WTC11 (cell line): ENCODE measurements at regions not wholly inside any gene's neighbourhood (a gene's known extent, or its start where the extent isn't known, plus 50 kb on each side); places are given as distances from the start of the nearest gene placed in this dataset.

Source experiments
- ATAC-seq: fragments of 200-7000 bp; cut with Tn5 transposase; 2 replicates; pipeline ENCODE4 v1.10.0; 2021; ENCODE audit warnings: mild to moderate bottlenecking, moderate library complexity
- CTCF ChIA-PET: fragments of 300-600 bp; sonication (Branson Sonifier 250); formaldehyde crosslinking; loops from one replicate; lab custom pipeline; 2021; ENCODE audit warnings: antibody characterized with exemption; lab: Charles Lee
- POLR2A ChIA-PET: fragments of 350-600 bp; sonication (Branson Sonifier 250); formaldehyde crosslinking; loops from one replicate; lab custom pipeline; 2021; ENCODE audit warnings: antibody characterized with exemption; lab: Charles Lee
- DNase-seq: peaks from one replicate; pipeline ENCODE4 v3.0.0; 2021; ENCODE audit warnings: low spot score
- H3K27ac Mint-ChIP-seq: 2 replicates; pipeline ENCODE4 v1.8.0; 2021; ENCODE audit warnings: mixed read lengths
- H3K27me3 Mint-ChIP-seq: 2 replicates; pipeline ENCODE4 v1.8.0; 2021; ENCODE audit warnings: low read depth, mild to moderate bottlenecking, moderate library complexity, mixed read lengths
- H3K36me3 Mint-ChIP-seq: 2 replicates; pipeline ENCODE4 v1.8.0; 2021; ENCODE audit warnings: mixed read lengths
- H3K4me1 Mint-ChIP-seq: 2 replicates; pipeline ENCODE4 v1.8.0; 2022; ENCODE audit warnings: mixed read lengths
- H3K4me3 Mint-ChIP-seq: 2 replicates; pipeline ENCODE4 v1.8.0; 2021; ENCODE audit warnings: mild to moderate bottlenecking, moderate library complexity, mixed read lengths
- H3K9me3 Mint-ChIP-seq: 2 replicates; pipeline ENCODE4 v1.8.0; 2021; ENCODE audit warnings: mixed read lengths
- AR ChIP-seq: fragments of 250-450 bp; sonication (Bioruptor Pico); IDR thresholded peaks from 2 replicates; pipeline ENCODE4 v1.9.0; 2021; ENCODE audit warnings: mild to moderate bottlenecking
- CBFB ChIP-seq: sonication (generic); formaldehyde crosslinking; IDR thresholded peaks from 2 replicates; pipeline ENCODE4 v1.8.1; 2022; ENCODE audit warnings: mild to moderate bottlenecking, low read depth, missing genetic modification reagents
- E2F5 ChIP-seq: sonication (generic); formaldehyde crosslinking; IDR thresholded peaks from 2 replicates; pipeline ENCODE4 v1.8.1; 2022; ENCODE audit warnings: mild to moderate bottlenecking, moderate library complexity, missing genetic modification reagents
- ELF4 ChIP-seq: sonication (generic); formaldehyde crosslinking; IDR thresholded peaks from 2 replicates; pipeline ENCODE4 v1.8.1; 2022; ENCODE audit warnings: low read depth, mild to moderate bottlenecking, moderate library complexity, missing genetic modification reagents
- ESRRA ChIP-seq: sonication (generic); formaldehyde crosslinking; IDR thresholded peaks from 2 replicates; pipeline ENCODE4 v1.8.1; 2022; ENCODE audit warnings: mild to moderate bottlenecking, missing genetic modification reagents, borderline replicate concordance
- FOXJ3 ChIP-seq: sonication (generic); formaldehyde crosslinking; IDR thresholded peaks from 2 replicates; pipeline ENCODE4 v1.9.0; 2021; ENCODE audit warnings: missing genetic modification reagents, mild to moderate bottlenecking, borderline replicate concordance
- FOXK1 ChIP-seq: sonication (generic); formaldehyde crosslinking; IDR thresholded peaks from 2 replicates; pipeline ENCODE4 v1.8.0; 2022; ENCODE audit warnings: mild to moderate bottlenecking, moderate library complexity, missing genetic modification reagents
- FOXP1 ChIP-seq: sonication (generic); formaldehyde crosslinking; IDR thresholded peaks from 2 replicates; pipeline ENCODE4 v1.8.0; 2022; ENCODE audit warnings: missing genetic modification reagents, mild to moderate bottlenecking, moderate library complexity, borderline replicate concordance
- GABPB1 ChIP-seq: sonication (generic); formaldehyde crosslinking; IDR thresholded peaks from 2 replicates; pipeline ENCODE4 v1.8.1; 2023; ENCODE audit warnings: mild to moderate bottlenecking, missing genetic modification reagents
- GRHL2 ChIP-seq: fragments of 250-450 bp; sonication (Bioruptor Pico); IDR thresholded peaks from 2 replicates; pipeline ENCODE4 v1.8.0; 2022; ENCODE audit warnings: mild to moderate bottlenecking, moderate library complexity; ENCODE audit not compliant: insufficient replicate concordance, severe bottlenecking
- GTF2I ChIP-seq: fragments of 250-450 bp; sonication (Bioruptor Pico); conservative IDR thresholded peaks from 2 replicates; pipeline ENCODE4 v1.4.0; 2021; ENCODE audit warnings: mild to moderate bottlenecking
- IRF2 ChIP-seq: sonication (generic); formaldehyde crosslinking; IDR thresholded peaks from 2 replicates; pipeline ENCODE4 v1.8.0; 2022; ENCODE audit warnings: low read depth, missing genetic modification reagents, borderline replicate concordance
- MYBL2 ChIP-seq: sonication (generic); formaldehyde crosslinking; IDR thresholded peaks from 2 replicates; pipeline ENCODE4 v1.8.1; 2023; ENCODE audit warnings: mild to moderate bottlenecking, moderate library complexity, missing genetic modification reagents
- NFYB ChIP-seq: sonication (generic); formaldehyde crosslinking; conservative IDR thresholded peaks from 2 replicates; pipeline ENCODE4 v1.8.0; 2022; ENCODE audit warnings: low read depth, missing genetic modification reagents
- NR2C2 ChIP-seq: sonication (generic); formaldehyde crosslinking; IDR thresholded peaks from 2 replicates; pipeline ENCODE4 v1.8.0; 2022; ENCODE audit warnings: mild to moderate bottlenecking, missing genetic modification reagents
- RELA ChIP-seq: sonication (generic); formaldehyde crosslinking; IDR thresholded peaks from 2 replicates; pipeline ENCODE4 v1.8.1; 2022; ENCODE audit warnings: missing genetic modification reagents, mild to moderate bottlenecking, borderline replicate concordance
- SP1 ChIP-seq: sonication (generic); formaldehyde crosslinking; conservative IDR thresholded peaks from 2 replicates; pipeline ENCODE4 v1.8.1; 2022; ENCODE audit warnings: missing genetic modification reagents
- STAT6 ChIP-seq: sonication (generic); formaldehyde crosslinking; conservative IDR thresholded peaks from 2 replicates; pipeline ENCODE4 v1.8.1; 2023; ENCODE audit warnings: mild to moderate bottlenecking, low read depth, missing genetic modification reagents, moderate library complexity
- TEAD4 ChIP-seq: sonication (generic); formaldehyde crosslinking; IDR thresholded peaks from 2 replicates; pipeline ENCODE4 v1.8.0; 2022; ENCODE audit warnings: mild to moderate bottlenecking, missing genetic modification reagents
- TP53 ChIP-seq: sonication (generic); formaldehyde crosslinking; IDR thresholded peaks from 2 replicates; pipeline ENCODE4 v1.8.1; 2023; ENCODE audit warnings: mild to moderate bottlenecking, missing genetic modification reagents
- ZBTB43 ChIP-seq: sonication (generic); formaldehyde crosslinking; IDR thresholded peaks from 2 replicates; pipeline ENCODE4 v1.8.1; 2023; ENCODE audit warnings: mild to moderate bottlenecking, missing genetic modification reagents
- ZNF138 ChIP-seq: sonication (generic); formaldehyde crosslinking; conservative IDR thresholded peaks from 2 replicates; pipeline ENCODE4 v1.8.1; 2022; ENCODE audit warnings: mild to moderate bottlenecking, moderate library complexity, missing genetic modification reagents
- ZNF317 ChIP-seq: sonication (generic); formaldehyde crosslinking; IDR thresholded peaks from 2 replicates; pipeline ENCODE4 v1.8.1; 2023; ENCODE audit warnings: low read depth, mild to moderate bottlenecking, moderate library complexity, missing genetic modification reagents, borderline replicate concordance
- ZNF416 ChIP-seq: fragments of 250-450 bp; sonication (Bioruptor Pico); IDR thresholded peaks from 2 replicates; pipeline ENCODE4 v1.9.0; 2021; ENCODE audit warnings: mild to moderate bottlenecking, inconsistent platforms
- ZSCAN18 ChIP-seq: fragments of 250-450 bp; sonication (Bioruptor Pico); IDR thresholded peaks from 2 replicates; pipeline ENCODE4 v2.1.2; 2022; ENCODE audit warnings: mild to moderate bottlenecking, moderate library complexity

GRCh38 chr4:130668859-130669258 is 1572.9 kb downstream of the C4orf33 start (continued):
- TF ChIP-seq CBFB (no peak), GRHL2 (CRISPR knock-in tag) (no peak), SP1 (no peak), NR2C2 (CRISPR knock-in tag) (no peak), ZBTB43 (CRISPR knock-in tag) (no peak), FOXJ3 (CRISPR knock-in tag) (no peak)

GRCh38 chr4:130675266-130675665 is 1579.3 kb downstream of the C4orf33 start:
- no peak overlapping the region for H3K27ac Mint-ChIP-seq
- ChIA-PET POLR2A (no interaction called here), CTCF (no interaction called here)
- DNase-seq: no peak
- ATAC-seq: no peak
- TF ChIP-seq IRF2 (CRISPR knock-in tag) (no peak), GTF2I (CRISPR knock-in tag) (no peak), NFYB (no peak), E2F5 (CRISPR knock-in tag) (no peak), AR (CRISPR knock-in tag) (no peak), FOXP1 (CRISPR knock-in tag) (no peak), ZNF416 (CRISPR knock-in tag) (no peak), GABPB1 (CRISPR knock-in tag) (no peak), ZNF138 (CRISPR knock-in tag) (no peak), RELA (CRISPR knock-in tag) (no peak), ZSCAN18 (CRISPR knock-in tag) (no peak), ZNF317 (CRISPR knock-in tag) (no peak), MYBL2 (no peak)
- no peak overlapping the region for H3K4me3 Mint-ChIP-seq
- H3K4me1 Mint-ChIP-seq: peaks cover 7% of the 10 kb centered on the region
- H3K36me3 Mint-ChIP-seq: no peaks in the 10 kb centered on the region
- no peaks in the 10 kb centered on the region for H3K9me3 Mint-ChIP-seq
- H3K27me3 Mint-ChIP-seq: no peaks in the 10 kb centered on the region

GRCh38 chr4:130689181-130689580 is 1593.2 kb downstream of the C4orf33 start:
- Mint-ChIP-seq H3K4me3 (no peak overlapping the region), H3K36me3 (peaks cover 13% of the 10 kb centered on the region), H3K27ac (no peak overlapping the region), H3K27me3 (no peaks in the 10 kb centered on the region; the same call in 1 of the 2 replicates), H3K4me1 (peaks cover 4% of the 10 kb centered on the region), H3K9me3 (peaks cover 28% of the 10 kb centered on the region)
- ATAC-seq (no peak), DNase-seq (no peak)
- POLR2A ChIA-PET: interaction anchor here (0.5 kb wide), 1 partner anchor 475 kb away, joined by 3 read pairs; no protein-coding TSS in a partner anchor
- CTCF ChIA-PET: no interaction called here
- no peak for TF ChIP-seq TEAD4 (CRISPR knock-in tag)
- TF ChIP-seq TP53 (CRISPR knock-in tag): no peak
- no peak for TF ChIP-seq STAT6
- TF ChIP-seq ZNF416 (CRISPR knock-in tag): no peak
- no peak for TF ChIP-seq ELF4 (CRISPR knock-in tag)
- TF ChIP-seq FOXK1 (CRISPR knock-in tag): no peak
- no peak for TF ChIP-seq ZSCAN18 (CRISPR knock-in tag)
- no peak for TF ChIP-seq ESRRA (CRISPR knock-in tag)
- no peak for TF ChIP-seq ZNF317 (CRISPR knock-in tag)
